Activated CD4-positive, alpha-beta T cell treated with anti-CD3 and anti-CD28 coated beads, Interleukin-2, amount 50 U/mL, for 16 hours (primary cell): ENCODE measurements at regions not wholly inside any gene's neighbourhood (a gene's known extent, or its start where the extent isn't known, plus 50 kb on each side); places are given as distances from the start of the nearest gene placed in this dataset.
"Not testable (repeated sequence)": the region's sequence is repeated elsewhere in the genome, so short reads cannot be mapped to it uniquely, and the experiment has no call there.

Experiments
- DNase-seq: peaks from one replicate; pipeline ENCODE4 v3.0.0-alpha.2; 2020

DNA sequence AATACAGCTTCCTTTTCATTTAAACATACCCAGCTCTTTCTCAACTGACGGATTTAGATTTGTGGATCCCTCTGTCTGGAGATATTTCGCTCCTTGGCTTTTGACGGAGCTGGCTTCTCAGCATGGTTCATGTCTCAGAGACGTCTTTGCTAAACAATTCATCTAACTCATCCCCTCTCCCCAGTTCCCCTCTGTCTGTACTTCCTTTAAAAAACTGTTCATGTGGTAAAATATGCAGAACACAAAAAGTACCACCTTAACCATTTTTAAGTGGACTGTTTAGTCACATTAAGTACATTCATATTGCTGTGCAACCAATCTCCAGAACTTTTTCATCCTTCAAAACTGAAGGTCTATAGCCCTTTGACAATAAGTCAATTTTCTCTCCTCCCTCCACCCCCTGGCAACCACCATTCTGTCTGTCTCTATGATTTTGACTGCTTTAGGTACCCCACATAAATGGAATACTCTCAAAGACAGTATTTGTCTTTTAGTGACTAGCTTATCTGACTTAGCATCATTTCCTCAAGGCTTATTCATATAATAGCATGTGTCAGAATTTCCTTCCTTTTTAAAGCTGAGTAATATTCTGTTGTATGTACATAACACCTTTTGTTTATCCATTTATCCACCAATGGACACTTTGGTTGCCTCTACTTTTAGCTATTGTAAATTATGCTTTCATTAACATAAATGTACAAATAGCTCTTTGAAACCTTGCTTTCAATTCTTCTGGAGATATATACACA, 399.8 kb upstream of the SOX5 start:
- DNase-seq: no peak

DNA sequence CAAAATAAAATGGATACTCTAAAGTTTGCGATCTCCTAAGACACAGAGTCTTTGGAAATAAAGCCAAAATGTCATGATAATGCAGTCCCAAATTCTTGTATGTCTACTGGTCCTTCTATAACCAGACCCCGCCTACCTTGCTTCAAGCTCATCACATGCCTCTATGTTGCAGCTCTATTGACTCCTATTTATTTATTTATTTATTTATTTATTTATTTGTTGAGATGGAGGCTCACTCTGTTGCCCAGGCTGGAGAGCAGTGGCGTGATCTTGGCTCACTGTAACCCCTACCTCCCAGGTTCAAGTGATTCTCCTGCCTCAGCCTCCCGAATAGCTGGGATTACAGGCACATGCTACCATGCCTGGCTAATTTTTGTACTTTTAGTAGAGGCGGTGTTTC, 398.7 kb upstream of the SOX5 start:
- DNase-seq: not testable (repeated sequence)

DNA sequence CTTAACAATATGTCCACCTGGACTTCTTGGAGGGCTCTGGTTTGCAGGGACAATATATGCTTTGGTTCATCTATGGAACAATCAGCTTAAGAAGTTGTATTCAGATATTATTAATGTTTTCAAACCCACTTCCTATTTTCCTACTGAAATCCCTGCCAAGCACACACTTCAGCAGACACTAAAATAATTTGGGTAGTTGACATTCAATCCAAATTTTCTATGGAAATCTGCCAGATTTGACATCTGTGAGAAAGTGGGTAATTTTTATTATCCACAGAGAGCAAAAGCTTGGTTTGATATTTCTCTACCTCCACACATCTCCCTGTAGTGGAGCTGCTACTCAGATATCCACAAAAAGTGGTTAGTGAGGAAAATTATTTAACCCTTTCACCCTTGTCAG, 378.8 kb upstream of the SOX5 start:
- no peak for DNase-seq

DNA sequence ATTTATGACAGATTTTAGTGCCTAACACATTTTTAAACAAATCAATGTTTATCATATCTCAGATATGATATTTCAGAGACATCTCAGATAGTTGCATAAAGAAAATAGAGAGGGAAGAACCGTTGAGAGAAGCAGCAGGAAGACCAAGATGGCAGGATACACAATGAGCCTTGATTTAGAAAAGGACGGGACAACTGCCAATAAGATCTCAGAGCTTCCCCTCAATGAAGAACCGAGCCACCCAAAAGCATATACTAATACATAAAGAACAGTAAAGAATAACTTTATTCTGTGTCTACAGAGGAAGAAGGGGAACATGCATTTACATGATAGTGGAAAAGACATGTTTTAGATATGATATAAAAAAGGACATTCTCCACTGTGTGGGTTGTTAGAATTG, 375.9 kb upstream of the SOX5 start:
- DNase-seq: no peak

DNA sequence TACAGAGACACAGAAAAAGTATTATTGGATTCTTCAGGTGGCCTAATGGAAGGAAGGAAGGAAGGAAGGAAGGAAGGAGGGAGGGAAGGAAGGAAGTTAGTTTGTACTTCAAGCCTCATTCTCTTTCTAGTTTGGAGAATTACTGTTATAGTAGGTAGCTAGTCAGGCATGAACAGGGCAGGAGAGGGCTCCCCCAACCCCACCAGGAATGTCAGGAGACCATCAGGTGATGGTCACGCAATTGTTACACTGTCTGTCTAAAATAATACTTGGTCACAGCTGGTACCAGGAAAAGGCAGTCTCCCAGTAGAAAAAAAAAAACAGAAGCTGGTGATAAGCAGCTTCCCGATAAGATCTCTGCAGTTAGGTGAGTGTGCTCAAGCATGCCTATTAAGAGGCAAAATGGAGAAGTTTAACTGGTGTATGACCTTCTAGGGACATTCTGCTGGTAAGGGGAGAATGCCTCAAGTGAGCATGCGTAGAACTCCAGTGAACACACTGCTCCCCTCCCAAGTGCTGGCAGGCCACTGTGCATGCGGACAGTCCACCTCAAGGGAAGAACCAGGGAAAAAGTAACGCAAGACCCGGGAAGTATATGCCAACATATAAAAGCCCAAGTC, 358.4 kb upstream of the SOX5 start:
- DNase-seq: no peak

DNA sequence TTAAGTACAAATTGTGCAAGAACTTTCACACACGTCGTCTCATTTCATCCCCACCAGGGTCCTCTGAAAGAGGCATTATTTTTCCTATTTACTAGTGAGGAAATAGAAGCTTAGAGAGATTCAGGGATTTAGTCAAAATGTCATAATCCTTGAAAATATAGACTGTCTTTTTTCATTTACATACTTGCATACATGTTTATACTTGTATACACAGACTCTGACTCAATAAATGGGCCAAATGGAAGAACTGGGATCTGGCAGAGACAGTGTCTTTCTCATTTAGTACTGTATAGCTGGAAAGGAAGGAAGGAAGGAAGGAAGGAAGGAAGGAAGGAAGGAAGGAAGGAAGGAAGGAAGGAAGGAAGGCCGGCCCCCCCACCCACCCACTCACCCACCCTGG, 357.7 kb upstream of the SOX5 start:
- DNase-seq: no peak

DNA sequence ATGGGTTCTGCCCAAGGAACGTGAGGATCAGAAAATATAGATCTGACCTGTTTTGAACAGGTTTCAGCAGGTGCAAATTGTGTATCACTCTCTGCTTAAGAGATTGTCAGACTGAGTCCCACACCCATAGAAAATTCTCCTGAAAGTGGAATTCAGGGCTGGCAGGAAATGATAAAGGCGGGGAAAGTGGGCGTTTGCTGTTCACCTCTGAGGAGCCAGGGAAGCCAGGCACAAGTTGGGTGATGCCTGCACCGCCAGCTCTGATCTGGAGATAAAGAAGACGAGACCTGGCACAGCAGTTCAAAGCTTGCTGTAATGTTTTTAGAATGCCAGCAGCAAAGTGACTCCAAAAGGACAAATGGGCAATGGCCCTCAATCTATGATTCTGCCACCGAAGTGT, 356.5 kb upstream of the SOX5 start:
- DNase-seq: no peak

DNA sequence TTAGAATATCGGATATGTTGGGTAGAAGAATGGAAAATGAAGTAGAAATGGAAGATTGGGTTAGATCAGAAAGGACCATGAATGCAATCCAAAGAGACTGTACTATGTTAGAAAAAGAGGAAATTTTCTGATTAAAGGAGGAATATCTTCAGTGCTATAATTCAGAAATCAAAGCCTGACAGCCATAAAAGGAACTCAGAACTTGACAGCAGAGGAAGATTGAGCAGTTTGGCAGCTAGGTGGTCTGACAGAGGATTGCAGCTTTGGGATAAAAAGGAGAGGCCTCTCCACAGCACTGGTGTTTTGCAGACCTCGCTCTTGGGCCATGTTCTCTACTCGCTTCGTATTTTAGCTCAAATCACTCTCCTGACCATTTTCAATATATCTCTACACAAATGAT, 354.8 kb upstream of the SOX5 start:
- no peak for DNase-seq

DNA sequence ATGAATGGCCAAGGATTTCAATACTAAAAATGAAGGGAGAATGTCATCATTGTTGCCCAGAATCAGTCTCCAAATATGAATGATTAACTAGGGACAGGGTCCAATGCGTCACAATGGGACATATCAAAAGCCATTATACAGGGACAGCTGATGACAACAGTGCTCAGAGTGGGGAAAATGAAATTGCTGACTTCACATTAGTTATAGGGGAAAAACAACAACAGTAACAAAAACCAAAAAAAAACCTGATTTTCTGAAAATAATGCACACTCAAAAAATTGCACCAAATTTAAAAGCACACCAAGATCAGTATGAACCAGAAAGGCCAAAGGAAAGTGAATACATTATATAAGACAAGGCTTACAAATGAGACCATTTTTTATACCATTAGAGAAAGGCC, 353.2 kb upstream of the SOX5 start:
- no peak for DNase-seq

DNA sequence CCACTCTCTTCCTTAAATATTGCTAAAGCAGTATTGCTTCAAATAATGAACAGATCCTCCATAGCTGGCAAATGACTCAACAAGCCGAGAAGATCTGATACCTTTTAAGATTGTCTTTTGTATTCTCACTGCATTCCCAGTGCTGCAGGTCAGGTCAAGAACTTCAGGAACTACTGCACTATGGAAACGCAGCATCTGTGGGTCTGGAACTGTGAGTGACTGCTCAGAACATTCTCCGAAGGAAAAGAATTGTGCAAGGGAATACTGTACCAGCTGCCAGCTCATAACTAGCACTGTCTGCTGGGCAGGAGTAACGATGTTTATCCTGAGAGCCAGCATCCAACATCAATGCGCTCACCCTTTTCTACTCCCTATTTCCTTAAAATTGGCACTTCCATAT, 348.0 kb upstream of the SOX5 start:
- no peak for DNase-seq

DNA sequence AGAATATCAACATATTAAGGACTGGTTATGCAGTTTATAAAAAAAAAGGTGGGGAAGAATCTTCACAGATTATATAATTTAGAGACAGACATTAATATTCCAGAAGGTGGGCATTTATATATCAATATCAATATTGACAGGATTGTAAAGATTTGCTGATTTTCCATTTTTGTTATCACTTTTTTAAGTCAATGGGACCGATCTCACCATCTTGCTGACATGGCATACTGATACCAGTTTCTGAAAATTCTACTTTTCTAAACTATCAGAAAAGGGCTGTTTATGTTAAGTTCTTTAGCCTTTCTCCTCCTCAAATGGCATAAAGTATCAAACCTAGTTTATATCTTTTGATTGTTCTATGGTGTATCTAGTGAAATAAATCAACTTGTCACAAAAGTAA, 344.1 kb upstream of the SOX5 start:
- DNase-seq: no peak

DNA sequence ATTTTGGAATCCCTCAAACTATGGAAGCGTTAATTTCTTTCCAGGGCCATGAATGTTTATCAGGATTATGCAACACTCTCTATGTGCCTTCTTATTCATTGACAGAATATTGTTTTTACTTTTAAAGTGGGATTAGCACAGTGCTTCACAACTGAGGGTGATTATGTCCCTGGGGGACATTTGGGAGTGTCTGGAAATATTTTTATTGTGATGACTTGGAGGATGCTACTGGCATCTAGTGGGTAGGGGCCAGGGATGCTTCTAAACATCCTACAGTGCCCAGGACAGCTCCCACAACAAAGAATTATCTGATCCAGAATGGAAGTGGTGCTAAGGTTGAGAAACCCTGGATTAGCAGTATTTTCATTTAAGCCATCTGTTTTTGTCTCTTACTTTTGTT, 338.5 kb upstream of the SOX5 start:
- no peak for DNase-seq

DNA sequence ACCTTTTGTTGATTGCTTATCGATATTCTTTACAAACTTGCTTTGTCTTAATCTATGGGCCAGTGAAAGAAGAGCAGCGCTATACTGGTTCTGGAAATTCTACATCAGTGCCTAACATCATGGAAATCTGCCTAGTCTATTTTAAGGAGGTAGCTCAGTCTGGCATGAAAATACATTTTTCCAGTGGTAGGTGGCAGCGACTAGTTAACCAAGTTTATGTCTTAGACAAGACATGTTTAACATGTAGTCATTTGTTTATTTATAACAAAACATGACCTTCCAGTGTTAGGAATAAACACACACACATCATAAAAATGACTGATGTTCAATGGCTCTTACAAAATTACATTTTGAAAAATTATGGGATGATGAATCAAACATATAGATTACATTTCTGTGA, 336.0 kb upstream of the SOX5 start:
- no peak for DNase-seq

DNA sequence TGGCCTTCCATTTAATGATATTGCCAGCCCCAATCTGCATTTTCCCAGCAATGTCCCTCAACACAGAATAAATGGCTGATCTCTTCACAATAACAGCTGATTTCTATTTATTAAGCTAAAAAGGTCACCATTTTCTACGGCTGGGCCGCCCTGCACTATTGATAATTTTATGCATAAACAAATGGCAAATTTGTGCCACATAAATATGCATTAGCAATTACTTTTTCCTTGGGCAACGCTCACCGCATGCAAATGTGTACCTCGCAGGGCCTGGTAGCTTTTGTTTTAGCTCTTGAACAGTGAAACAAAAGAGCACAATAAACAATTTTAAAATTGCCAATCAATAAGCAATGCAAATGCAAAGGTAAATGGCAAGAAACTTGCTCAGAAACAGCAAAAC, 331.9 kb upstream of the SOX5 start:
- DNase-seq: no peak

DNA sequence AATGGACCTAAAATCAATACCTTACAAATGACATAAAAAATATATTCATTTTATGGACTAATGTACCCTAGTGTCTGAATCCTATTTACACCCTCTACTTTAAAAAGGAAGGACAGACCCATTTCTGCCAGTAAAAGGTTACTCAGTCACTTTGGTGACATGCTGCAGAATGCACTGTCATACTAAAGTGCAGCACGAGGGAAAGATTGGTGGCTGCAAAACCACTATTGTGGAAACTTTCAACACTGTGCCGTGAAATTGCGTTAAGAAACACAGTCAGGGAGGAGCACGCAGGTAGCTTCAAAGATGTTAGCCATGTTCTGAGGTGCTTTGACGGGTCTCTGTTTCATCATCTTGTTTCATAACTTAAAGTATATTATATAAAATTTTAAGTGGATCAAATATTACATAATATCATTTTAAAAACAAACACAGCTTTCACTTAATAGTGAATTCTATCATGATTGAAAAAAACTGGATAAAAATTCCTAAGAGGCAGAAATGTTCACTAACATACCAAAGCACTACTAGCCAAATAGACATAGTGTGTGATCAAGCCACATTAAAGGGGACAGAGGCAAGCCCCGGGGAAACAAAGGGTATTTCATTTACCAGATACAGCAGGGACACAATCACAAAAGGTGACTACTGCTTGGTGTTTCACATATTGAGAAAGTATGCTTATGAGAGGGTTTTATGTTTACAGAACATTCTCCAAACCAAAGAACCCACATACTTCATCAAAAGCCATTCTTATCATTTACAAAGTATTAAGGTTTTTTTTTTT, 330.8 kb upstream of the SOX5 start:
- no peak for DNase-seq

DNA sequence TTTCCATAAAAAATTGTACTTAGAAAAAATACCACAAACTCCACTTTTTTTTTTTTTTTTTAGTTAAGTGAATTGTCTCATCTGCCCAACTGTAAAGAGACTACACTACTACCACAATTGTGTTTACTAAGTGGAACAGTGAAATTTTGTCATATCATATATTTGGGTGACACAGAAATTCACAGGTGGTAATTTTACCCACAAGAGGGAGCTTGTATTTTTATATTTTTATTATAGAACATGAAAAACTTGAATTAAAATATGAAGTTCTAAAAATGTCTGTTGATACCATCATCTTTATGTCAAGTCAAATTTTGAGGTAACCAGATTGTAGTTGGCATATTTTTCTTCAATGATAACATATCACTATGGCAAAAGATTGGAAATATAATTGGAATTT, 329.4 kb upstream of the SOX5 start:
- no peak for DNase-seq

DNA sequence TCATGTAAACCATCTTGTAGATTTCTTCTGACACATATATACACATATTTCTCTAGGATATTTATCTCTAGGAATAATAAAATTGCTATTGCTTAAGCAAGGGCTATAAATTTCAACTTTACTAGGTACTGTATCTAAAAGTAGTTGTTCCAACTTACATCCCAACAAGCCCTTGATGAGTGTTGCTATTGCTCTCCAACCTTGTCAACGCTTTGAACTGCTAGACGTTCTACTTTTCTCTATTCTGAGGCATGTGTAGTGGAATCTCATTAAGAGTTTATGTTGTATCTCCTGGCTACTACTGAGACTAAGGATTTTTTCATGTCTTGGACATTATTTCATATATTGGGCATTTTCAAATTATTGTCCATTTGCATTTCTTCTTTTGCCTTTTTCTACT, 321.5 kb upstream of the SOX5 start:
- DNase-seq: no peak

DNA sequence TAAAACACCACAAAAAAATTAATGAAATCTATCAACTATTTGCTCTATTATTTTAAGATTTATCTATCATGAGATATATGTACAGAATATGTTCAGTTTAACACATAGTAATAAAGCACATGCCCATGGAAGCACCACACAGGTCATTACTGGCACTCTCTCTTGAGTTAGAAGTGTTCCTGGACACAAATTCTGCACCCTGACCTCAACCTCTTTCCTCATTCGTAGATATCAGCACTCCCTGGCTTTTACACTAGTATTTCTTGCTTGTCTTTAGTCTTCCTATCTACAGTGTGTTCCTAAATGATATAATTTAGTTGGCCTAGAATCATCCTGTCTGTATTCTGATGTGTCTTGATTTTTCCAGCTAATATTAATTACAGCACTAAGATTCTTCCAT, 321.0 kb upstream of the SOX5 start:
- no peak for DNase-seq

DNA sequence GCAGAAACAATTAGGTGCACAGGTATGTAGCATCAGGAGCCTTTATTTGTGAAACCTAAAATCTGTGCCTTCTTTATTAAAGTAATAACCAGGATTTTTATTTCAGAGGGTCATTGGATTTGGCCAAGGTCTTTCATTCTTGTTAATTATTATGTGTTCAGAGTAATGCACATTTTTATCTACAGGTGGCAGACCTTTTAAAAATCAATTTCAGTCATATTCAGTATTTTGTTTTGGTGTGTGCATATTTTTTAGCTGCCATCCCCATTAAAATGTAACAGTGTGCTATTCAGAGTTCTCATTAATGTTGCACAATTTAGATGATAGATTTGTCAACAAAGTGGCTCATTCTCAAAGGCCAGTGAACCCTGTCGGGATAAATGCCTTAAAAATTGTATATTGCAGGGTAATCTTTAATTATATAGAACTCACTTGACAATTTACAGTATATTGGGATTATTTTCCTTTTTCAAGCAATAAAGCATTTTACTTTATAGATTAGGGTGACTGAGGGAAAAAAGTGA, 319.3 kb upstream of the SOX5 start:
- DNase-seq: no peak

DNA sequence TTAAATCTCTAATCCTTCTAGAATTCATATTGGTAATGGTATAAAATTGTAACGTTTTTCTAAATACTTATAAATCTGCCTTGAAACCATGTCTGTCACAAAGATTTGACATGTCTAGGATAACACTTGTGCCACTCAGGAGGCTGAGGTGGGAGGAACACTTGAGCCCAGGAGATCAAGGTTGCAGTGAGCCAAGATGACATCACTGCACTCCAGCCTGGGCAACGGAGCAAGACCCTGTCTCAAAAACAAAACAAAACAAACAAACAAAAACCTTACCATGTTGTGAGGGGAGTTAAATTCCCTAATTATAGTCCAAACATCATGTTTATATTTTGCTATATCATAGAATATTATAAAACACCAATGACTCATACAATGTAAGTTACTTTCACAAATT, 317.5 kb upstream of the SOX5 start:
- no peak for DNase-seq

DNA sequence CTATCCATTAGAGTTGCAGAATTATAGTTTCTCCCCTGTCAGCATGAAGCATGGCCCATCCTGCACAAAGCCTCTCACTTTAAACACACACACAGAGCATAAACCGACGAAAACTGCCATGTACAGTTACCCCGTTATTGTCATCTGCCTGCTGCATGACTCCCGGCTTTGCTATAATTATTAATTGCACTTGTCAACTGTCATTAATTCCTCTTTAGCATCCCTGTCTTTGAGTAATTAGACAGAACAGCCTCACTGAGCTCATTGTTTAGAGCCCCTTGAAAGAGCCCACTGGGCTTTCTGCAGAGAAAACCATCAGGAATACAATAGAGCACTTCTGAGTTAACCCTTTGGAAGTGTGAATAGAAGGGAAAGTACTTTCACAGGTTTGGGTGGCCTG, 307.2 kb upstream of the SOX5 start:
- DNase-seq: no peak

DNA sequence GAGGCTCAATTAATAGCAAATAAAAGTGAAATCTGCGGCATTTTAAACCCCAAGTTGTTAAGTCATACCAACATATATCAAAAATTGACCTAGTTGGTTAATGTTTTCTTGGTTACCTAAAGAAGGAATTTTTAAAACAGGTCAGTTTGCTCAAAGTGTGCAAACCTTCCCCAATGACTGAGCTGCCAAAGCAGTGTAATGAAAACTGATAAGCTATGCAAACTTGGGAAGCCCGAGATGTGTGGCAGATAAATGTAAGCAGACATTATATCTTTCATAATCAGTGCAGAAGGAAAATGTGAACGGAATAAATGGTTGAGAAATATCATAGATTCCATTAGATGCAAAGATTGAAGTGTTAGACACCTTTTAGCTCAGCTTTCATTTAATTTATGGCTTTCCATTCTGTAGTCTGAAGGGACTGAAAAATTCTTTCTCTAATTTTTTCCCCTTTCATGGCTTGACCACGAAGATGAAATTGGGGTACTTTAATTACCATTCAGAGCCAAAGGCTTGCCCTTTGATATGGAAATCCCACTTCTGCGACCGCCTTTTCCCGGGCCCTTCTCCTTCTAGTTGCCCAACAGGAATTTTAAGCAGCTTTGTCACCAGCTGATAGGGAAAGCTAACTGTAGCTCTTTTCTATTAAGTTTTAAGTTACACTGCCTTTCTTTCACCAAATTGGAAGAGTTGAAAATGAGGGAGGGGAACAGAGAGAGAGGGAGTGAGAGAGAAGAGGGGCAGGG, 306.6 kb upstream of the SOX5 start:
- no peak for DNase-seq

DNA sequence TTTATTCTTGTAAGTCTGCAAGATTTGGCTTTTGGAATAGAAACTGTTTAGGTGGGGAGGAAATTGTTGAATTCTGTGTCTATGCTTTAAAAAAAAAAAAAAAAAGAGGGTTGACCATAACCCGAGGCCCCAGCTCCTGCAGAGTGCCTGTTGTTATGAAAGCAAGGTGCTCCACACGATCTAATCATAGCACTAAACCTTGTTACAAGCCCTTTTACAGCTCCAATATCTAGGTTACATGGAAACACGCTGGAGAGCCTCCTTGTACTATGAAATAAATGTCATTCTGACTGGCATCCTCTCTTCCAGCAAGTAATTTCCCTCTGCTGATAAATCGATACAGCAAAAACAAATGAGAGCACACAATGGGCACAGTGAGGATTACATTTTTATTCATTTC, 303.1 kb upstream of the SOX5 start:
- no peak for DNase-seq
